ENCODE measurements at regions not wholly inside any gene's neighbourhood (a gene's known extent, or its start where the extent isn't known, plus 50 kb on each side); places are given as distances from the start of the nearest gene placed in this dataset.

DNA sequence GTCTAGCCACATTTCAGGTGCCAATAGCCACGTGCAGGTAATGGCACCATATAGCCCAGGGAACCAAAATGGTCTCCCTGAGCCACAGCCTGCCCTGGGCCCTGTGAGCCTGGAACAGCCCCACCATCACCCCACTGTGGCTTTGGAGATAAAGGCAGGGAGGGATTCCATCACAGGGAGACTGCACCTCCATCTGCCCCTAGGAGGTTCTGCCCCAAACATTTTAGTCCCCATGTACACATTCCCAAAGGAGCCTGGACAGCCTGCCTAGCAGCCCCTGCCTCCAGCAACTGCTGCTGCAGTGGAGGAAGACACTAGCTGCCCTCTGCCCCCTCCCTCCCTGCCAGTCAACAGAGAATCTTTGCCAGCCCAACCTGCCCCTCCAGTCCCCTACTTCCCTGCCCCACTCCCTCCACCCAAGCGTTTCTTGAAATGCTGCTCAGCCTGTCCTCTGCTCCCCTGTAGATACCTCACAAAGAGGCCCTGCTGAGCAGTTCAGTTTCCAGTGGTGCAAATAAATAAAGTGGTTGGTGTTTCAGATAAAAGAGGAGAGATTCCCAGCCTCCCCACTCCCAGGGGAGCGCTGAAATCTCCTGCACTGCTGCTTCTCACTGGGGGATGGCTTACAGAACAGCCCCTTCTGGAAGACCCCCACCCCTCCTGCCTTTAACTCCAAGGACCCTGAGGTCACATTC lies 921.8 kb downstream of the UQCRFS1 start (continued):
- TF ChIP-seq ZNF510 (tag by site-specific recombination; IDR thresholded peaks at IDR 0.05; ENCODE audit: insufficient replicate concordance) (no peak), ZNF114 (tag by site-specific recombination; IDR thresholded peaks at IDR 0.05) (no peak), ZBTB1 (tag by site-specific recombination; IDR thresholded peaks at IDR 0.05) (no peak), ZNF555 (tag by site-specific recombination; conservative IDR thresholded peaks at IDR 0.05) (no peak), ZNF561 (tag by site-specific recombination; IDR thresholded peaks at IDR 0.05; ENCODE audit: borderline replicate concordance) (no peak), ZNF596 (tag by site-specific recombination; IDR thresholded peaks at IDR 0.05) (peak; percentile 74; the same call in 1 of the 2 replicates), YY2 (tag by site-specific recombination; IDR thresholded peaks at IDR 0.05) (no peak), ZNF37A (tag by site-specific recombination; IDR thresholded peaks at IDR 0.05) (no peak), ZNF548 (tag by site-specific recombination; IDR thresholded peaks at IDR 0.05) (no peak), KLF7 (tag by site-specific recombination; IDR thresholded peaks at IDR 0.05; ENCODE audit: borderline replicate concordance) (no peak), ZNF155 (tag by site-specific recombination; IDR thresholded peaks at IDR 0.05) (no peak), SP7 (tag by site-specific recombination; IDR thresholded peaks at IDR 0.05) (no peak), ZBTB8A (tag by site-specific recombination; IDR thresholded peaks at IDR 0.05) (peak; percentile 56), ZNF133 (tag by site-specific recombination; IDR thresholded peaks at IDR 0.05) (no peak), ZNF423 (tag by site-specific recombination; IDR thresholded peaks at IDR 0.05) (peak; percentile 99), ZNF146 (tag by site-specific recombination; IDR thresholded peaks at IDR 0.05) (no peak), HOXA7 (CRISPR knock-in tag; IDR thresholded peaks at IDR 0.05; ENCODE audit: borderline replicate concordance) (no peak), ZNF473 (tag by site-specific recombination; IDR thresholded peaks at IDR 0.05) (no peak), KLF1 (tag by site-specific recombination; IDR thresholded peaks at IDR 0.05) (no peak), SCRT1 (tag by site-specific recombination; IDR thresholded peaks at IDR 0.05; ENCODE audit: borderline replicate concordance) (no peak), HOXD13 (CRISPR knock-in tag; IDR thresholded peaks at IDR 0.05; ENCODE audit: borderline replicate concordance) (no peak), SP3 (tag by site-specific recombination; IDR thresholded peaks at IDR 0.05) (no peak), SALL2 (tag by site-specific recombination; IDR thresholded peaks at IDR 0.05; ENCODE audit: borderline replicate concordance) (no peak), GLI2 (tag by site-specific recombination; IDR thresholded peaks at IDR 0.05; ENCODE audit: borderline replicate concordance, low read depth) (peak; percentile 31; the same call in 1 of the 2 replicates), ZSCAN16 (tag by site-specific recombination; IDR thresholded peaks at IDR 0.05) (no peak)
- TF ChIP-seq, protein P1, sequence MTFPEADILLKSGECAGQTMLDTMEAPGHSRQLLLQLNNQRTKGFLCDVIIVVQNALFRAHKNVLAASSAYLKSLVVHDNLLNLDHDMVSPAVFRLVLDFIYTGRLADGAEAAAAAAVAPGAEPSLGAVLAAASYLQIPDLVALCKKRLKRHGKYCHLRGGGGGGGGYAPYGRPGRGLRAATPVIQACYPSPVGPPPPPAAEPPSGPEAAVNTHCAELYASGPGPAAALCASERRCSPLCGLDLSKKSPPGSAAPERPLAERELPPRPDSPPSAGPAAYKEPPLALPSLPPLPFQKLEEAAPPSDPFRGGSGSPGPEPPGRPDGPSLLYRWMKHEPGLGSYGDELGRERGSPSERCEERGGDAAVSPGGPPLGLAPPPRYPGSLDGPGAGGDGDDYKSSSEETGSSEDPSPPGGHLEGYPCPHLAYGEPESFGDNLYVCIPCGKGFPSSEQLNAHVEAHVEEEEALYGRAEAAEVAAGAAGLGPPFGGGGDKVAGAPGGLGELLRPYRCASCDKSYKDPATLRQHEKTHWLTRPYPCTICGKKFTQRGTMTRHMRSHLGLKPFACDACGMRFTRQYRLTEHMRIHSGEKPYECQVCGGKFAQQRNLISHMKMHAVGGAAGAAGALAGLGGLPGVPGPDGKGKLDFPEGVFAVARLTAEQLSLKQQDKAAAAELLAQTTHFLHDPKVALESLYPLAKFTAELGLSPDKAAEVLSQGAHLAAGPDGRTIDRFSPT (tag by site-specific recombination; IDR thresholded peaks at IDR 0.05), result peak; percentile 57; the same call in 1 of the 2 replicates
- TF ChIP-seq, protein P2, sequence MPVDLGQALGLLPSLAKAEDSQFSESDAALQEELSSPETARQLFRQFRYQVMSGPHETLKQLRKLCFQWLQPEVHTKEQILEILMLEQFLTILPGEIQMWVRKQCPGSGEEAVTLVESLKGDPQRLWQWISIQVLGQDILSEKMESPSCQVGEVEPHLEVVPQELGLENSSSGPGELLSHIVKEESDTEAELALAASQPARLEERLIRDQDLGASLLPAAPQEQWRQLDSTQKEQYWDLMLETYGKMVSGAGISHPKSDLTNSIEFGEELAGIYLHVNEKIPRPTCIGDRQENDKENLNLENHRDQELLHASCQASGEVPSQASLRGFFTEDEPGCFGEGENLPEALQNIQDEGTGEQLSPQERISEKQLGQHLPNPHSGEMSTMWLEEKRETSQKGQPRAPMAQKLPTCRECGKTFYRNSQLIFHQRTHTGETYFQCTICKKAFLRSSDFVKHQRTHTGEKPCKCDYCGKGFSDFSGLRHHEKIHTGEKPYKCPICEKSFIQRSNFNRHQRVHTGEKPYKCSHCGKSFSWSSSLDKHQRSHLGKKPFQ (tag by site-specific recombination; IDR thresholded peaks at IDR 0.05), result peak; percentile 72
- TF ChIP-seq, protein P3, sequence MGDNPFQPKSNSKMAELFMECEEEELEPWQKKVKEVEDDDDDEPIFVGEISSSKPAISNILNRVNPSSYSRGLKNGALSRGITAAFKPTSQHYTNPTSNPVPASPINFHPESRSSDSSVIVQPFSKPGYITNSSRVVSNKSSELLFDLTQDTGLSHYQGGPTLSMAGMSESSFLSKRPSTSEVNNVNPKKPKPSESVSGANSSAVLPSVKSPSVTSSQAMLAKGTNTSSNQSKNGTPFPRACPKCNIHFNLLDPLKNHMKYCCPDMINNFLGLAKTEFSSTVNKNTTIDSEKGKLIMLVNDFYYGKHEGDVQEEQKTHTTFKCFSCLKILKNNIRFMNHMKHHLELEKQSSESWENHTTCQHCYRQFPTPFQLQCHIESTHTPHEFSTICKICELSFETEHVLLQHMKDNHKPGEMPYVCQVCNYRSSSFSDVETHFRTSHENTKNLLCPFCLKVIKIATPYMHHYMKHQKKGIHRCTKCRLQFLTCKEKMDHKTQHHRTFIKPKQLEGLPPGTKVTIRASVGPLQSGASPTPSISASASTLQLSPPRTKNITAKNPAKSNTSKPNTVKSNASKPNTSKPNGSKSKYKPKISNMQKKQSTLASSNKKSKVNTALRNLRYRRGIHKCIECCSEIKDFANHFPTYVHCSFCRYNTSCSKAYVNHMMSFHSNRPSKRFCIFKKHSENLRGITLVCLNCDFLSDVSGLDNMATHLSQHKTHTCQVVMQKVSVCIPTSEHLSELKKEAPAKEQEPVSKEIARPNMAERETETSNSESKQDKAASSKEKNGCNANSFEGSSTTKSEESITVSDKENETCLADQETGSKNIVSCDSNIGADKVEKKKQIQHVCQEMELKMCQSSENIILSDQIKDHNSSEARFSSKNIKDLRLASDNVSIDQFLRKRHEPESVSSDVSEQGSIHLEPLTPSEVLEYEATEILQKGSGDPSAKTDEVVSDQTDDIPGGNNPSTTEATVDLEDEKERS (tag by site-specific recombination; IDR thresholded peaks at IDR 0.05), result no peak
- TF ChIP-seq, protein P4, sequence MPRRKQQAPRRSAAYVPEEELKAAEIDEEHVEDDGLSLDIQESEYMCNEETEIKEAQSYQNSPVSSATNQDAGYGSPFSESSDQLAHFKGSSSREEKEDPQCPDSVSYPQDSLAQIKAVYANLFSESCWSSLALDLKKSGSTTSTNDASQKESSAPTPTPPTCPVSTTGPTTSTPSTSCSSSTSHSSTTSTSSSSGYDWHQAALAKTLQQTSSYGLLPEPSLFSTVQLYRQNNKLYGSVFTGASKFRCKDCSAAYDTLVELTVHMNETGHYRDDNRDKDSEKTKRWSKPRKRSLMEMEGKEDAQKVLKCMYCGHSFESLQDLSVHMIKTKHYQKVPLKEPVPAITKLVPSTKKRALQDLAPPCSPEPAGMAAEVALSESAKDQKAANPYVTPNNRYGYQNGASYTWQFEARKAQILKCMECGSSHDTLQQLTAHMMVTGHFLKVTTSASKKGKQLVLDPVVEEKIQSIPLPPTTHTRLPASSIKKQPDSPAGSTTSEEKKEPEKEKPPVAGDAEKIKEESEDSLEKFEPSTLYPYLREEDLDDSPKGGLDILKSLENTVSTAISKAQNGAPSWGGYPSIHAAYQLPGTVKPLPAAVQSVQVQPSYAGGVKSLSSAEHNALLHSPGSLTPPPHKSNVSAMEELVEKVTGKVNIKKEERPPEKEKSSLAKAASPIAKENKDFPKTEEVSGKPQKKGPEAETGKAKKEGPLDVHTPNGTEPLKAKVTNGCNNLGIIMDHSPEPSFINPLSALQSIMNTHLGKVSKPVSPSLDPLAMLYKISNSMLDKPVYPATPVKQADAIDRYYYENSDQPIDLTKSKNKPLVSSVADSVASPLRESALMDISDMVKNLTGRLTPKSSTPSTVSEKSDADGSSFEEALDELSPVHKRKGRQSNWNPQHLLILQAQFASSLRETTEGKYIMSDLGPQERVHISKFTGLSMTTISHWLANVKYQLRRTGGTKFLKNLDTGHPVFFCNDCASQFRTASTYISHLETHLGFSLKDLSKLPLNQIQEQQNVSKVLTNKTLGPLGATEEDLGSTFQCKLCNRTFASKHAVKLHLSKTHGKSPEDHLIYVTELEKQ (tag by site-specific recombination; IDR thresholded peaks at IDR 0.05; ENCODE audit: borderline replicate concordance), result no peak
- TF ChIP-seq, protein P5, sequence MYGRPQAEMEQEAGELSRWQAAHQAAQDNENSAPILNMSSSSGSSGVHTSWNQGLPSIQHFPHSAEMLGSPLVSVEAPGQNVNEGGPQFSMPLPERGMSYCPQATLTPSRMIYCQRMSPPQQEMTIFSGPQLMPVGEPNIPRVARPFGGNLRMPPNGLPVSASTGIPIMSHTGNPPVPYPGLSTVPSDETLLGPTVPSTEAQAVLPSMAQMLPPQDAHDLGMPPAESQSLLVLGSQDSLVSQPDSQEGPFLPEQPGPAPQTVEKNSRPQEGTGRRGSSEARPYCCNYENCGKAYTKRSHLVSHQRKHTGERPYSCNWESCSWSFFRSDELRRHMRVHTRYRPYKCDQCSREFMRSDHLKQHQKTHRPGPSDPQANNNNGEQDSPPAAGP (tag by site-specific recombination; IDR thresholded peaks at IDR 0.05), result no peak; the same call in 1 of the 2 replicates
